Mesenchymal stem cell (in vitro differentiated cells and primary cell): ENCODE measurements at regions not wholly inside any gene's neighbourhood (a gene's known extent, or its start where the extent isn't known, plus 50 kb on each side); places are given as distances from the start of the nearest gene placed in this dataset.

ENCODE experiments used
- DNase-seq: peaks from one replicate; pipeline ENCODE4 v3.0.0-alpha.2; 2013
- H2AFZ ChIP-seq: one replicate; pipeline ENCODE4 v1.6.1; 2013; ENCODE audit warnings: low read depth, mild to moderate bottlenecking, control low read depth, inconsistent platforms, low read length, moderate library complexity
- H2AK5ac ChIP-seq: 2 replicates; pipeline ENCODE4 v1.6.1; 2013; ENCODE audit warnings: low read length, moderate library complexity, mild to moderate bottlenecking, inconsistent platforms; ENCODE audit not compliant: severe bottlenecking
- H2BK120ac ChIP-seq: one replicate; pipeline ENCODE4 v1.6.1; 2013; ENCODE audit warnings: low read depth, mild to moderate bottlenecking, inconsistent platforms, low read length, moderate library complexity
- H2BK12ac ChIP-seq, 2 experiments: one replicate each; pipeline ENCODE4 v1.6.1; 2013; ENCODE audit warnings: inconsistent platforms in 2 of 2, low read length in 2 of 2, mild to moderate bottlenecking in 2 of 2, moderate library complexity in 2 of 2, control low read depth in 1 of 2
- H2BK15ac ChIP-seq: one replicate; pipeline ENCODE4 v1.6.1; 2013; ENCODE audit warnings: mild to moderate bottlenecking, low read depth, inconsistent platforms; ENCODE audit not compliant: poor library complexity, severe bottlenecking
- H2BK5ac ChIP-seq: 2 replicates; pipeline ENCODE4 v1.6.1; 2013; ENCODE audit warnings: low read depth, mild to moderate bottlenecking, low read length, control low read depth, inconsistent platforms; ENCODE audit not compliant: poor library complexity, severe bottlenecking
- H3K14ac ChIP-seq, 2 experiments: one replicate each; pipeline ENCODE4 v1.6.1; 2013; ENCODE audit warnings: inconsistent platforms in 2 of 2, low read length in 2 of 2, control low read depth in 1 of 2, mild to moderate bottlenecking in 1 of 2, moderate library complexity in 1 of 2
- H3K18ac ChIP-seq, 2 experiments: one replicate each; pipeline ENCODE4 v1.6.1; 2013; ENCODE audit warnings: inconsistent platforms in 2 of 2, low read length in 2 of 2, control low read depth in 1 of 2, low read depth in 1 of 2, mild to moderate bottlenecking in 1 of 2
- H3K23ac ChIP-seq, 2 experiments: one replicate each; pipeline ENCODE4 v1.6.1; 2013; ENCODE audit warnings: inconsistent platforms in 2 of 2, low read length in 2 of 2, mild to moderate bottlenecking in 2 of 2, moderate library complexity in 2 of 2, control low read depth in 1 of 2
- H3K27ac ChIP-seq: 2 replicates; pipeline ENCODE4 v1.5.1; 2013; ENCODE audit warnings: mild to moderate bottlenecking, moderate library complexity, low read length, control low read depth, inconsistent platforms; ENCODE audit not compliant: poor library complexity, severe bottlenecking
- H3K27me3 ChIP-seq, 2 experiments: 2 replicates each; pipeline versions ENCODE4 v1.6.1 to v1.7.0; 2013; ENCODE audit warnings: low read length in 2 of 2, mild to moderate bottlenecking in 2 of 2, moderate library complexity in 2 of 2, control low read depth in 1 of 2, inconsistent platforms in 1 of 2; ENCODE audit not compliant: control insufficient read depth in 1 of 2, insufficient read depth in 1 of 2
- H3K36me3 ChIP-seq, 2 experiments: 2 replicates each; pipeline versions ENCODE4 v1.6.1 to v1.7.0; 2013; ENCODE audit warnings: low read length in 2 of 2, control low read depth in 1 of 2, inconsistent platforms in 1 of 2, low read depth in 1 of 2, mild to moderate bottlenecking in 1 of 2; ENCODE audit not compliant: insufficient read depth in 2 of 2, control insufficient read depth in 1 of 2
- H3K4ac ChIP-seq, 2 experiments: one replicate each; pipeline ENCODE4 v1.6.1; 2013; ENCODE audit warnings: inconsistent platforms in 2 of 2, low read length in 2 of 2, mild to moderate bottlenecking in 2 of 2, moderate library complexity in 2 of 2, control low read depth in 1 of 2, low read depth in 1 of 2
- H3K4me1 ChIP-seq: 2 replicates; pipeline ENCODE4 v1.6.1; 2013; ENCODE audit warnings: low read depth, low read length, control low read depth; ENCODE audit not compliant: control insufficient read depth, insufficient read depth
- H3K4me2 ChIP-seq: 2 replicates; pipeline ENCODE4 v1.6.1; 2013; ENCODE audit warnings: low read length, mild to moderate bottlenecking, inconsistent platforms; ENCODE audit not compliant: poor library complexity, severe bottlenecking
- H3K4me3 ChIP-seq, 2 experiments: 2 replicates each; pipeline versions ENCODE4 v1.5.1 to v1.7.0; 2013; ENCODE audit warnings: low read length in 2 of 2, mild to moderate bottlenecking in 2 of 2, control low read depth in 1 of 2, low read depth in 1 of 2; ENCODE audit not compliant: insufficient read depth in 1 of 2
- H3K79me1 ChIP-seq: replicated peaks from 2 replicates; pipeline ENCODE4 v1.6.1; 2013; ENCODE audit warnings: mild to moderate bottlenecking, control low read depth, low read length, inconsistent platforms; ENCODE audit not compliant: poor library complexity, severe bottlenecking
- H3K9ac ChIP-seq: 2 replicates; pipeline ENCODE4 v1.7.0; 2013; ENCODE audit warnings: mild to moderate bottlenecking, low read length, moderate library complexity
- H3K9me3 ChIP-seq: 2 replicates; pipeline ENCODE4 v1.7.0; 2013; ENCODE audit warnings: mild to moderate bottlenecking, low read length; ENCODE audit not compliant: control insufficient read depth
- H4K8ac ChIP-seq: one replicate; pipeline ENCODE4 v1.6.1; 2013; ENCODE audit warnings: inconsistent platforms, mild to moderate bottlenecking, low read length, moderate library complexity
- H4K91ac ChIP-seq: one replicate; pipeline ENCODE4 v1.6.1; 2013; ENCODE audit warnings: mild to moderate bottlenecking, low read length, inconsistent platforms
- WGBS: methylation state at CpG from one replicate; pipeline ENCODE4 v1.1.7; 2013; ENCODE audit warnings: mixed read lengths; 5-methylcytosine and 5-hydroxymethylcytosine counted together

DNA sequence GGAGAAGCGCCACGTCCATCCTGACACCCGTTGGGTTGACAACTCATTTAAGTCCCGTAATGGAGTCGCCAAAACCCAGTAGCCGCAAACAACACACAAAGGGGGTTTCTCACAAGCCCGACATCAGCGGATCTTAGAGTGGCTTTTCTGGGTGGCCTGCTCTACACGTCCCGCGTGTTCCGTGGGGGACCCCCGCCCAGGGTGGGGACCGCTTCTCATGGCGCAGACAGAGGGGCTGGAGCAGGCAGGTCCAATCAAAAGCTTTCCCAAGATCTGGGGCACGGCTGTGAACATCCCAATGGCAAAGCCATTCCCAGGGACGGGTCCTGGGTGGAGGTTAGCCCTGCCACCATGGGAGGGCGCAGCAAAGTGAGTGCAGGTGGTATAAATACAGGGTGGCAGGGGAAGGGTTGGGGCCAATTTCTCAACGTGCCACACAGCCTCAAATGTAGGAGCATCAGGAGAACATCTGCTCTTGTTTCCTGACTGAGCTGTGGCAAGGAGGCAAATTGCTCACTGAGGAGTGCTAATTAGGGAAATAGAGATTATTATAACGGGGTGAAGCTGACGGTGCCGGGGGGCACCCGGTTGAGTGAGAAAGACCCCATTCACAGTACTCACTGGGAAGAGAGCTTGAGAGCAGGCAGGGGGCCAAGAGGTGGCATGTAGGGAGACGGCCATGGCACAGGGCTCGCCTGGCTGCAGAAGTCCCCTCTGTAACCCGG is 1447.2 kb downstream of the TBC1D22A start:
- no peaks in the 10 kb centered on the region for H3K27me3 ChIP-seq
- no peaks in the 10 kb centered on the region for H3K36me3 ChIP-seq
- no peak overlapping the region for H2AFZ ChIP-seq
- no peak overlapping the region for H3K23ac ChIP-seq
- H4K8ac ChIP-seq, result no peak overlapping the region
- H3K4ac ChIP-seq, result no peak overlapping the region
- H2BK120ac ChIP-seq, result no peak overlapping the region
- no peak overlapping the region for H2BK15ac ChIP-seq
- DNase-seq, result no peak
- no peak overlapping the region for H2AK5ac ChIP-seq
- H2BK12ac ChIP-seq, result no peak overlapping the region
- no peak overlapping the region for H4K91ac ChIP-seq
- H3K4me1 ChIP-seq, result no peaks in the 10 kb centered on the region
- H3K9me3 ChIP-seq, result peaks cover 5% of the 10 kb centered on the region
- no peak overlapping the region for H3K18ac ChIP-seq
- no peak overlapping the region for H2BK5ac ChIP-seq
- H3K79me1 ChIP-seq, result no peaks in the 10 kb centered on the region
- no peak overlapping the region for H3K14ac ChIP-seq
- no peak overlapping the region for H3K4me3 ChIP-seq
- H3K9ac ChIP-seq, result no peak overlapping the region
- 83% methylated on average over 26 of the region's 26 CpGs for WGBS
- no peak overlapping the region for H3K4me2 ChIP-seq
- no peak overlapping the region for H3K27ac ChIP-seq

DNA sequence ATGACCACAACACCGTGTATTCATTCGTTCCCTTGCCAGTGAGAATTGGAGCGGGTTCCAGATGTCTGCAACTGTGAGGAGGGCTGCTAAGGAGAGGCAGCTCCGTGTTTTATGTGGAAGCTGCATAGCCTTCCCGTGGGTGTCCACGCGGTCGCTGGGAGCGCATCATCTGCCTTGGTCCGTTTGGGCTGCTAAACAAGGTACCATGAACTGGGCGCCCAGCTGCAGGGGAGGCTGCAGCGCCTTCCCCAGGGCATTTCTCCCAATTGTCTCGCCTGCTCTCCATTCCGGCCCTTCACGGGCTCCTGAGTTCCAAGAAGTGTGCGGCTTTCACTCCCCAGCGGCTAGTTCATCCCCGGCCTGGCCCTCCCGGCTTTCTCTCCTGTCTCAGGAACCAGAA is 1446.4 kb downstream of the TBC1D22A start:
- no peak overlapping the region for H2BK12ac ChIP-seq

DNA sequence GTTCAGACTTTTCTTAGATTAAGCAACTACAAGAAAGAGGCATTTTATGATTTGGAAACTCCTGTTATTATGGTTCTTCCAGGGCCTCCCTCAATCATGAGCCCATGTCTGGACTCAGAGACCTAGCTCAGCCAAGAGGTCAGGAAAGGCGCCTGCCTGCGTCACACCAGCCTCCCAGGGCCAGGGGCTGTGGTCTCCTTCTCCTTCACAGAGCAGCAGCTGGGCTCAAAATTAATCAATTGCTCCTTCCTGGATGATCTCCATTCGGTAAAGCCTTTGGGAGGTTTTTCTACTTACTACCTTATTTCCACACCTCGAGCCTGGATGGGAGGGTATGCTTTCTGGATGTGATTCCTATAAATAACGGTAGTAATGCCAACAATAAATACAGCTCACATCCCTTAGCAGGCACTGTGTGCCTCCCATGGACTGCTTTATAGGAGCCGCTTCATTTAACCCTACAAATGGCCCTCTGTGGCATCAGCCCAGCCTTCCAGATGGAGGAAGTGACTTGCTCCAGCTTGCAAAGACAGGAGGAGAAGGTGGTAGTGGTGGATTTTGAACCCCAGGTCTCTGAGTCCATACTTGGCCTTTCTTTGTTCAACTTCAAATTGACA is 1445.6 kb downstream of the TBC1D22A start:
- Histone ChIP-seq H2BK5ac (no peak overlapping the region), H3K9ac (no peak overlapping the region), H3K14ac (no peak overlapping the region), H2BK12ac (no peak overlapping the region), H2AFZ (no peak overlapping the region), H3K4me1 (no peaks in the 10 kb centered on the region), H3K23ac (no peak overlapping the region), H3K27ac (no peak overlapping the region), H4K91ac (no peak overlapping the region), H2BK120ac (no peak overlapping the region), H2BK15ac (no peak overlapping the region), H3K36me3 (no peaks in the 10 kb centered on the region), H3K4ac (no peak overlapping the region), H2AK5ac (no peak overlapping the region), H3K9me3 (peaks cover 1% of the 10 kb centered on the region), H4K8ac (no peak overlapping the region), H3K79me1 (no peaks in the 10 kb centered on the region), H3K27me3 (no peaks in the 10 kb centered on the region), H3K18ac (no peak overlapping the region), H3K4me3 (no peak overlapping the region), H3K4me2 (no peak overlapping the region)
- 71% methylated on average over 3 of the region's 6 CpGs for WGBS
- DNase-seq, result no peak

More for the DNA sequence above, 1446.4 kb downstream of the TBC1D22A start:
- no peaks in the 10 kb centered on the region for H3K36me3 ChIP-seq
- peaks cover 3% of the 10 kb centered on the region for H3K9me3 ChIP-seq
- WGBS, result 85% methylated on average over 19 of the region's 19 CpGs
- H2BK120ac ChIP-seq, result no peak overlapping the region
- H3K23ac ChIP-seq, result no peak overlapping the region
- H3K4me3 ChIP-seq, result no peak overlapping the region
- no peaks in the 10 kb centered on the region for H3K79me1 ChIP-seq
- H4K91ac ChIP-seq, result no peak overlapping the region
- DNase-seq, result no peak
- no peak overlapping the region for H3K4ac ChIP-seq
- no peak overlapping the region for H3K27ac ChIP-seq
- H2BK15ac ChIP-seq, result no peak overlapping the region
- H2BK5ac ChIP-seq, result no peak overlapping the region
- H3K9ac ChIP-seq, result no peak overlapping the region
- no peak overlapping the region for H3K14ac ChIP-seq
- no peak overlapping the region for H3K4me2 ChIP-seq
- no peak overlapping the region for H2AFZ ChIP-seq
- H2AK5ac ChIP-seq, result no peak overlapping the region
- H3K27me3 ChIP-seq, result no peaks in the 10 kb centered on the region
- H3K18ac ChIP-seq, result no peak overlapping the region
- no peak overlapping the region for H4K8ac ChIP-seq
- no peaks in the 10 kb centered on the region for H3K4me1 ChIP-seq

DNA sequence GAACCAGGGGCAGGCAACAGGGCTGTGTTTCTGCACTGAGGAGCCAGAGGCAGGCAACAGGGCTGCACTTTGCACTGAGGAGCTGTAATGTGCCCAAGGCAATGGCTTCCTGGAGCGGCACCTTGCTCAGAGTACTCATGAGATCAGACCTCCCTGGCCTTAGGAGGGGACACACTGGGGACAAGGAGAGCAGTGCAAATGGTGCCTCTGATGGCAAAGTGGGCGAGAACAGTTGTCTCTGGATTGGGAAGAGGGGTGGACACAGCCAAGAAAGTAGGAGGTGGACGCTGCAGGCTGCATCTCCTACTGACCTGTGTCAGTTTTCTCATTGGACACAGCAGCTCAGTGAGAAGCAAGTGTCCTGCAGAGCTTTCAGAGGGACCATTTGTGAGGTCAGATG is 1443.3 kb downstream of the TBC1D22A start:
- no peak overlapping the region for H4K8ac ChIP-seq
- H2BK15ac ChIP-seq, result no peak overlapping the region
- H3K4me3 ChIP-seq, result no peak overlapping the region
- H2BK12ac ChIP-seq, result no peak overlapping the region
- H3K18ac ChIP-seq, result no peak overlapping the region
- H3K4me1 ChIP-seq, result no peaks in the 10 kb centered on the region
- no peak overlapping the region for H4K91ac ChIP-seq
- no peaks in the 10 kb centered on the region for H3K79me1 ChIP-seq
- no peak overlapping the region for H2BK120ac ChIP-seq
- no peaks in the 10 kb centered on the region for H3K36me3 ChIP-seq
- H3K27me3 ChIP-seq, result no peaks in the 10 kb centered on the region
- 67% methylated on average over 3 of the region's 3 CpGs for WGBS
- no peak overlapping the region for H3K14ac ChIP-seq
- no peak overlapping the region for H3K4ac ChIP-seq
- no peak for DNase-seq
- no peak overlapping the region for H3K4me2 ChIP-seq
- no peak overlapping the region for H3K27ac ChIP-seq
- H2AFZ ChIP-seq, result no peak overlapping the region
- no peak overlapping the region for H2BK5ac ChIP-seq
- no peak overlapping the region for H3K23ac ChIP-seq
- H3K9me3 ChIP-seq, result peaks cover 3% of the 10 kb centered on the region
- H2AK5ac ChIP-seq, result no peak overlapping the region
- no peak overlapping the region for H3K9ac ChIP-seq
